ENCODE measurements at regions not wholly inside any gene's neighbourhood (a gene's known extent, or its start where the extent isn't known, plus 50 kb on each side); places are given as distances from the start of the nearest gene placed in this dataset.

DNA sequence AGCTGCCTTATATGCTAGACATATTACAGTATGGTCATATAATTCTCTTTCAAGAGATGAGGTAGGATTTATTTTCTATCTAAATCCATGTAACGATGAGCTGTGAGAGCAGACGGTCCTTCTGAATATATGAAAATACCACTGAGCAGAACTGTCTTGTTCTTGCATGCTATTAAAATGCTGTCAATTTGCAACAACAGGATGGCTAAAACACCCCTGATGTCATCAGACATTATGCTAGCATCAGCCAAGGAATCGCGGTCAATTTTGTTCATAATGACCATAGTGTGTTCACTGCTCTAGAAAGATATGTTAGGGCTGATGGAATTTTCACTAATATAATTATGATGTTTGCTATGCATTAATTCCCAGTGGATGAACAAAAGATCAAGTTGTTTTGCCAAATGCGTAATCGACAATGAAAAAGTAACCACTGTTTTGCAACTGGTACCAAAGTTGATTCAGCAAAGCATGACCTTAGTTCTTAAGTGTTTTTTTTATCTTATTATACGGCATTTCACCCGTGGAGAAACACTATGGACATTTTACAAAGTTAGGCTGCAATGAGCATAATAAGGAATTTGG is 765.4 kb upstream of the NR2F2 start:
- TF ChIP-seq POLR2A (IDR thresholded peaks at IDR 0.05) (no peak), POLR2AphosphoS5 (IDR thresholded peaks at IDR 0.05) (no peak), EP300 (IDR thresholded peaks at IDR 0.05) (no peak)
- TF ChIP-seq, protein P1, sequence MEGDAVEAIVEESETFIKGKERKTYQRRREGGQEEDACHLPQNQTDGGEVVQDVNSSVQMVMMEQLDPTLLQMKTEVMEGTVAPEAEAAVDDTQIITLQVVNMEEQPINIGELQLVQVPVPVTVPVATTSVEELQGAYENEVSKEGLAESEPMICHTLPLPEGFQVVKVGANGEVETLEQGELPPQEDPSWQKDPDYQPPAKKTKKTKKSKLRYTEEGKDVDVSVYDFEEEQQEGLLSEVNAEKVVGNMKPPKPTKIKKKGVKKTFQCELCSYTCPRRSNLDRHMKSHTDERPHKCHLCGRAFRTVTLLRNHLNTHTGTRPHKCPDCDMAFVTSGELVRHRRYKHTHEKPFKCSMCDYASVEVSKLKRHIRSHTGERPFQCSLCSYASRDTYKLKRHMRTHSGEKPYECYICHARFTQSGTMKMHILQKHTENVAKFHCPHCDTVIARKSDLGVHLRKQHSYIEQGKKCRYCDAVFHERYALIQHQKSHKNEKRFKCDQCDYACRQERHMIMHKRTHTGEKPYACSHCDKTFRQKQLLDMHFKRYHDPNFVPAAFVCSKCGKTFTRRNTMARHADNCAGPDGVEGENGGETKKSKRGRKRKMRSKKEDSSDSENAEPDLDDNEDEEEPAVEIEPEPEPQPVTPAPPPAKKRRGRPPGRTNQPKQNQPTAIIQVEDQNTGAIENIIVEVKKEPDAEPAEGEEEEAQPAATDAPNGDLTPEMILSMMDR (IDR thresholded peaks at IDR 0.05) = no peak
